Ishikawa (cell line): ENCODE measurements at regions not wholly inside any gene's neighbourhood (a gene's known extent, or its start where the extent isn't known, plus 50 kb on each side); places are given as distances from the start of the nearest gene placed in this dataset.

Experiments used
- EP300 ChIP-seq: IDR thresholded peaks from 2 replicates; pipeline ENCODE4 v1.6.1; 2012; ENCODE audit warnings: borderline replicate concordance
- FOXM1 ChIP-seq: IDR thresholded peaks from 2 replicates; pipeline ENCODE4 v1.6.1; 2012; ENCODE audit warnings: low read depth, borderline replicate concordance
- TEAD4 ChIP-seq: IDR thresholded peaks from 2 replicates; pipeline ENCODE4 v1.6.1; 2012
- ZBTB7A ChIP-seq: IDR thresholded peaks from 2 replicates; pipeline ENCODE4 v1.6.1; 2012; ENCODE audit warnings: low read depth

GRCh38 chr10:64344211-64344610 lies 823.0 kb downstream of the REEP3 start:
- no peak for TF ChIP-seq TEAD4
- no peak for TF ChIP-seq EP300
- no peak for TF ChIP-seq FOXM1
- TF ChIP-seq ZBTB7A = no peak
